GM23338 (cell line): ENCODE measurements at regions not wholly inside any gene's neighbourhood (a gene's known extent, or its start where the extent isn't known, plus 50 kb on each side); places are given as distances from the start of the nearest gene placed in this dataset.

Experiments used
- CREB1 ChIP-seq: fragments of 250-450 bp; sonication (Bioruptor Pico); IDR thresholded peaks from 2 replicates; pipeline ENCODE4 v1.5.0; 2020; ENCODE audit warnings: low read depth, mild to moderate bottlenecking, moderate library complexity
- EZH2 ChIP-seq: fragments of 200-600 bp; sonication (generic); IDR thresholded peaks from one replicate; pipeline ENCODE4 v1.8.0; 2017; ENCODE audit warnings: antibody characterized with exemption, mild to moderate bottlenecking, low read depth; ENCODE audit not compliant: unreplicated experiment
- EZH2phosphoT487 ChIP-seq: fragments of 200-600 bp; sonication (generic); IDR thresholded peaks from one replicate; pipeline ENCODE4 v1.8.1; 2018; ENCODE audit warnings: antibody characterized with exemption; ENCODE audit not compliant: unreplicated experiment
- JUNB ChIP-seq: IDR thresholded peaks from one replicate; pipeline ENCODE4 v1.6.1; 2016; ENCODE audit warnings: antibody characterized with exemption; ENCODE audit not compliant: unreplicated experiment
- POLR2AphosphoS5 ChIP-seq: IDR thresholded peaks from 2 replicates; pipeline ENCODE4 v1.6.1; 2016; ENCODE audit warnings: antibody characterized with exemption, low read depth
- ZNF114 ChIP-seq: fragments of 250-450 bp; sonication (Bioruptor Pico); IDR thresholded peaks from 2 replicates; pipeline ENCODE4 v1.5.0; 2020; ENCODE audit warnings: mild to moderate bottlenecking, moderate library complexity
- TF ChIP-seq, protein P1 (sequence below), 2 experiments: fragments of 200-600 bp in 1 of 2; sonication (generic) in 1 of 2; conservative IDR thresholded peaks; 2 replicates each; pipeline versions ENCODE4 v1.5.1 to v1.6.1; 2016 to 2017; ENCODE audit warnings: antibody characterized with exemption in 2 of 2, low read depth in 2 of 2, mild to moderate bottlenecking in 2 of 2, moderate library complexity in 1 of 2
- TF ChIP-seq, protein P2 (sequence below): IDR thresholded peaks from one replicate; pipeline ENCODE4 v1.6.1; 2018; ENCODE audit warnings: antibody characterized with exemption; ENCODE audit not compliant: unreplicated experiment
- TF ChIP-seq, protein P3 (sequence below): fragments of 250-450 bp; sonication (Bioruptor Pico); IDR thresholded peaks from 2 replicates; pipeline ENCODE4 v1.5.0; 2020; ENCODE audit warnings: mild to moderate bottlenecking, moderate library complexity
- TF ChIP-seq, protein P4 (sequence below): IDR thresholded peaks from 2 replicates; pipeline ENCODE4 v1.6.1; 2016; ENCODE audit warnings: antibody characterized with exemption

DNA sequence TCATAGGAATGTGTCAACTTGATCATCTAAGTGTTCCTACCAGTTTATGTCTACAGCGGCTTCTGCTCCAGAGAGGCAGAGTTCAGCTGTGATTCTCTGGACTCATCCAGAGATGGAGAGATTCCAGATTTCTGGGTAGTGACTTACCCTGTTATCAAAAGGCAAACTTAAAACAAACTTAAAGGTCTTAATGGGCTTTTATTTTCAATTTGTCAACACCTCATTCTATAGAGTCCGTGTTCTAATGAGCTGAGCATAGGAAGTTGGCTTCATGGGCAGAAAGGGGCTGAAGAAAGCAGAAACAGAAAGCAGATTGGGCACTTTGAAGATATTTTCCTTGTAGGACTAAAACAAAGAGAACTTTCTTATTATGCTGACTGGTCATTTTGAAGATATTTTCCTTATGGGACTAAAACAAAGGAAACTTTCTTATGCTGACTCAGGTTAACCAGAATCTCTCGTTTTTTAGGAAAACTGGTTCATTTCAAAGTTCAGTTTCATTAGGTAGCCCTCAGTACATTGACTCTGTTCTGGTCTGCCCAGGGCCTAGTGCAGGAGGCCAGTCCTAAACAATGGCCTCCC is 185.1 kb downstream of the CDH26 start:
- TF ChIP-seq CREB1 (CRISPR knock-in tag) (no peak), EZH2phosphoT487 (no peak), POLR2AphosphoS5 (no peak), ZNF114 (CRISPR knock-in tag) (no peak), EZH2 (no peak), JUNB (no peak)
- TF ChIP-seq, protein P1, sequence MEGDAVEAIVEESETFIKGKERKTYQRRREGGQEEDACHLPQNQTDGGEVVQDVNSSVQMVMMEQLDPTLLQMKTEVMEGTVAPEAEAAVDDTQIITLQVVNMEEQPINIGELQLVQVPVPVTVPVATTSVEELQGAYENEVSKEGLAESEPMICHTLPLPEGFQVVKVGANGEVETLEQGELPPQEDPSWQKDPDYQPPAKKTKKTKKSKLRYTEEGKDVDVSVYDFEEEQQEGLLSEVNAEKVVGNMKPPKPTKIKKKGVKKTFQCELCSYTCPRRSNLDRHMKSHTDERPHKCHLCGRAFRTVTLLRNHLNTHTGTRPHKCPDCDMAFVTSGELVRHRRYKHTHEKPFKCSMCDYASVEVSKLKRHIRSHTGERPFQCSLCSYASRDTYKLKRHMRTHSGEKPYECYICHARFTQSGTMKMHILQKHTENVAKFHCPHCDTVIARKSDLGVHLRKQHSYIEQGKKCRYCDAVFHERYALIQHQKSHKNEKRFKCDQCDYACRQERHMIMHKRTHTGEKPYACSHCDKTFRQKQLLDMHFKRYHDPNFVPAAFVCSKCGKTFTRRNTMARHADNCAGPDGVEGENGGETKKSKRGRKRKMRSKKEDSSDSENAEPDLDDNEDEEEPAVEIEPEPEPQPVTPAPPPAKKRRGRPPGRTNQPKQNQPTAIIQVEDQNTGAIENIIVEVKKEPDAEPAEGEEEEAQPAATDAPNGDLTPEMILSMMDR (conservative IDR thresholded peaks at IDR 0.05; ENCODE audit: low read depth in 2 of 2), result no peak
- TF ChIP-seq, protein P2, sequence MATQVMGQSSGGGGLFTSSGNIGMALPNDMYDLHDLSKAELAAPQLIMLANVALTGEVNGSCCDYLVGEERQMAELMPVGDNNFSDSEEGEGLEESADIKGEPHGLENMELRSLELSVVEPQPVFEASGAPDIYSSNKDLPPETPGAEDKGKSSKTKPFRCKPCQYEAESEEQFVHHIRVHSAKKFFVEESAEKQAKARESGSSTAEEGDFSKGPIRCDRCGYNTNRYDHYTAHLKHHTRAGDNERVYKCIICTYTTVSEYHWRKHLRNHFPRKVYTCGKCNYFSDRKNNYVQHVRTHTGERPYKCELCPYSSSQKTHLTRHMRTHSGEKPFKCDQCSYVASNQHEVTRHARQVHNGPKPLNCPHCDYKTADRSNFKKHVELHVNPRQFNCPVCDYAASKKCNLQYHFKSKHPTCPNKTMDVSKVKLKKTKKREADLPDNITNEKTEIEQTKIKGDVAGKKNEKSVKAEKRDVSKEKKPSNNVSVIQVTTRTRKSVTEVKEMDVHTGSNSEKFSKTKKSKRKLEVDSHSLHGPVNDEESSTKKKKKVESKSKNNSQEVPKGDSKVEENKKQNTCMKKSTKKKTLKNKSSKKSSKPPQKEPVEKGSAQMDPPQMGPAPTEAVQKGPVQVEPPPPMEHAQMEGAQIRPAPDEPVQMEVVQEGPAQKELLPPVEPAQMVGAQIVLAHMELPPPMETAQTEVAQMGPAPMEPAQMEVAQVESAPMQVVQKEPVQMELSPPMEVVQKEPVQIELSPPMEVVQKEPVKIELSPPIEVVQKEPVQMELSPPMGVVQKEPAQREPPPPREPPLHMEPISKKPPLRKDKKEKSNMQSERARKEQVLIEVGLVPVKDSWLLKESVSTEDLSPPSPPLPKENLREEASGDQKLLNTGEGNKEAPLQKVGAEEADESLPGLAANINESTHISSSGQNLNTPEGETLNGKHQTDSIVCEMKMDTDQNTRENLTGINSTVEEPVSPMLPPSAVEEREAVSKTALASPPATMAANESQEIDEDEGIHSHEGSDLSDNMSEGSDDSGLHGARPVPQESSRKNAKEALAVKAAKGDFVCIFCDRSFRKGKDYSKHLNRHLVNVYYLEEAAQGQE, result no peak
- TF ChIP-seq, protein P3, sequence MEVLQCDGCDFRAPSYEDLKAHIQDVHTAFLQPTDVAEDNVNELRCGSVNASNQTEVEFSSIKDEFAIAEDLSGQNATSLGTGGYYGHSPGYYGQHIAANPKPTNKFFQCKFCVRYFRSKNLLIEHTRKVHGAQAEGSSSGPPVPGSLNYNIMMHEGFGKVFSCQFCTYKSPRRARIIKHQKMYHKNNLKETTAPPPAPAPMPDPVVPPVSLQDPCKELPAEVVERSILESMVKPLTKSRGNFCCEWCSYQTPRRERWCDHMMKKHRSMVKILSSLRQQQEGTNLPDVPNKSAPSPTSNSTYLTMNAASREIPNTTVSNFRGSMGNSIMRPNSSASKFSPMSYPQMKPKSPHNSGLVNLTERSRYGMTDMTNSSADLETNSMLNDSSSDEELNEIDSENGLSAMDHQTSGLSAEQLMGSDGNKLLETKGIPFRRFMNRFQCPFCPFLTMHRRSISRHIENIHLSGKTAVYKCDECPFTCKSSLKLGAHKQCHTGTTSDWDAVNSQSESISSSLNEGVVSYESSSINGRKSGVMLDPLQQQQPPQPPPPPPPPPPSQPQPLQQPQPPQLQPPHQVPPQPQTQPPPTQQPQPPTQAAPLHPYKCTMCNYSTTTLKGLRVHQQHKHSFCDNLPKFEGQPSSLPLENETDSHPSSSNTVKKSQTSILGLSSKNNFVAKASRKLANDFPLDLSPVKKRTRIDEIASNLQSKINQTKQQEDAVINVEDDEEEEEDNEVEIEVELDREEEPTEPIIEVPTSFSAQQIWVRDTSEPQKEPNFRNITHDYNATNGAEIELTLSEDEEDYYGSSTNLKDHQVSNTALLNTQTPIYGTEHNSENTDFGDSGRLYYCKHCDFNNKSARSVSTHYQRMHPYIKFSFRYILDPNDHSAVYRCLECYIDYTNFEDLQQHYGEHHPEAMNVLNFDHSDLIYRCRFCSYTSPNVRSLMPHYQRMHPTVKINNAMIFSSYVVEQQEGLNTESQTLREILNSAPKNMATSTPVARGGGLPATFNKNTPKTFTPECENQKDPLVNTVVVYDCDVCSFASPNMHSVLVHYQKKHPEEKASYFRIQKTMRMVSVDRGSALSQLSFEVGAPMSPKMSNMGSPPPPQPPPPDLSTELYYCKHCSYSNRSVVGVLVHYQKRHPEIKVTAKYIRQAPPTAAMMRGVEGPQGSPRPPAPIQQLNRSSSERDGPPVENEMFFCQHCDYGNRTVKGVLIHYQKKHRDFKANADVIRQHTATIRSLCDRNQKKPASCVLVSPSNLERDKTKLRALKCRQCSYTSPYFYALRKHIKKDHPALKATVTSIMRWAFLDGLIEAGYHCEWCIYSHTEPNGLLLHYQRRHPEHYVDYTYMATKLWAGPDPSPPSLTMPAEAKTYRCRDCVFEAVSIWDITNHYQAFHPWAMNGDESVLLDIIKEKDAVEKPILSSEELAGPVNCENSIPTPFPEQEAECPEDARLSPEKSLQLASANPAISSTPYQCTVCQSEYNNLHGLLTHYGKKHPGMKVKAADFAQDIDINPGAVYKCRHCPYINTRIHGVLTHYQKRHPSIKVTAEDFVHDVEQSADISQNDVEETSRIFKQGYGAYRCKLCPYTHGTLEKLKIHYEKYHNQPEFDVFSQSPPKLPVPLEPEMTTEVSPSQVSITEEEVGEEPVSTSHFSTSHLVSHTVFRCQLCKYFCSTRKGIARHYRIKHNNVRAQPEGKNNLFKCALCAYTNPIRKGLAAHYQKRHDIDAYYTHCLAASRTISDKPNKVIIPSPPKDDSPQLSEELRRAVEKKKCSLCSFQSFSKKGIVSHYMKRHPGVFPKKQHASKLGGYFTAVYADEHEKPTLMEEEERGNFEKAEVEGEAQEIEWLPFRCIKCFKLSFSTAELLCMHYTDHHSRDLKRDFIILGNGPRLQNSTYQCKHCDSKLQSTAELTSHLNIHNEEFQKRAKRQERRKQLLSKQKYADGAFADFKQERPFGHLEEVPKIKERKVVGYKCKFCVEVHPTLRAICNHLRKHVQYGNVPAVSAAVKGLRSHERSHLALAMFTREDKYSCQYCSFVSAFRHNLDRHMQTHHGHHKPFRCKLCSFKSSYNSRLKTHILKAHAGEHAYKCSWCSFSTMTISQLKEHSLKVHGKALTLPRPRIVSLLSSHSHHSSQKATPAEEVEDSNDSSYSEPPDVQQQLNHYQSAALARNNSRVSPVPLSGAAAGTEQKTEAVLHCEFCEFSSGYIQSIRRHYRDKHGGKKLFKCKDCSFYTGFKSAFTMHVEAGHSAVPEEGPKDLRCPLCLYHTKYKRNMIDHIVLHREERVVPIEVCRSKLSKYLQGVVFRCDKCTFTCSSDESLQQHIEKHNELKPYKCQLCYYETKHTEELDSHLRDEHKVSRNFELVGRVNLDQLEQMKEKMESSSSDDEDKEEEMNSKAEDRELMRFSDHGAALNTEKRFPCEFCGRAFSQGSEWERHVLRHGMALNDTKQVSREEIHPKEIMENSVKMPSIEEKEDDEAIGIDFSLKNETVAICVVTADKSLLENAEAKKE, result no peak
- TF ChIP-seq, protein P4, sequence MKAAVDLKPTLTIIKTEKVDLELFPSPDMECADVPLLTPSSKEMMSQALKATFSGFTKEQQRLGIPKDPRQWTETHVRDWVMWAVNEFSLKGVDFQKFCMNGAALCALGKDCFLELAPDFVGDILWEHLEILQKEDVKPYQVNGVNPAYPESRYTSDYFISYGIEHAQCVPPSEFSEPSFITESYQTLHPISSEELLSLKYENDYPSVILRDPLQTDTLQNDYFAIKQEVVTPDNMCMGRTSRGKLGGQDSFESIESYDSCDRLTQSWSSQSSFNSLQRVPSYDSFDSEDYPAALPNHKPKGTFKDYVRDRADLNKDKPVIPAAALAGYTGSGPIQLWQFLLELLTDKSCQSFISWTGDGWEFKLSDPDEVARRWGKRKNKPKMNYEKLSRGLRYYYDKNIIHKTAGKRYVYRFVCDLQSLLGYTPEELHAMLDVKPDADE, result no peak
